ENCODE measurements at regions not wholly inside any gene's neighbourhood (a gene's known extent, or its start where the extent isn't known, plus 50 kb on each side); places are given as distances from the start of the nearest gene placed in this dataset.
"Not testable (repeated sequence)": the region's sequence is repeated elsewhere in the genome, so short reads cannot be mapped to it uniquely, and the experiment has no call there.

DNA sequence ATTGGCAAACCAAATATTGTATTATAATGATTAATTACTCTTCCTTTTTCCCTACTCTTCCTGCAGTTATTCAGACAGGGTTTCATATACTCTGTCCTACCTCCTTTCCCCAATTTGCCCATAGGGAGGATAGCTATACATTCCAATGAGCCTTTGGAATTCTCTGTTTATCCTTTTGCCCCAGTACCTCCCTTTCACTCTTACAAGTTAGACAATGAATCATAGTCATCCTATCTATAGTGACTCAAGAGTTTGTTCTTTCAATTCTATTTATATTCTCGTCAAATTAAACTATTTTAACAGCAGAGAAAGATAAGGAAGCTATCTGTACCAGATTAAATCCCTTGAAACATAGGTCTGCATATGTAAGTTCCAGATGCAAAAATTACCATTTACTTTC lies 437.5 kb downstream of the NR4A2 start:
- Histone ChIP-seq H3K36me3 (ENCODE audit: insufficient read depth, low read length) (no peaks in the 10 kb centered on the region), H3F3A (ENCODE audit: low read depth) (no peaks in the 10 kb centered on the region), H3K9me2 (replicated peaks; ENCODE audit: low read depth, low read length) (no peaks in the 10 kb centered on the region), H3K9ac (ENCODE audit: low read depth, low read length, poor library complexity, severe bottlenecking) (no peak overlapping the region), H2AFZ (ENCODE audit: low read length) (no peak overlapping the region), H3K79me2 (ENCODE audit: insufficient read depth, low read length) (no peaks in the 10 kb centered on the region), H3K4me1 (ENCODE audit: insufficient read depth, low read length, poor library complexity, severe bottlenecking) (no peaks in the 10 kb centered on the region), H3K9me3 (ENCODE audit: insufficient read depth, low read depth, low read length) (no peaks in the 10 kb centered on the region), H3K27me3 (ENCODE audit: insufficient read depth, low read length, poor library complexity, severe bottlenecking) (no peaks in the 10 kb centered on the region), H3K4me2 (ENCODE audit: low read depth, low read length, poor library complexity, severe bottlenecking) (no peak overlapping the region), H3K4me3 (ENCODE audit: low read length, poor library complexity, severe bottlenecking) (no peak overlapping the region), H4K20me1 (ENCODE audit: insufficient read depth, low read length, poor library complexity, severe bottlenecking) (no peaks in the 10 kb centered on the region)
- no peak for TF ChIP-seq EZH2phosphoT487 (IDR thresholded peaks at IDR 0.05; ENCODE audit: borderline replicate concordance)
- TF ChIP-seq, protein P1, sequence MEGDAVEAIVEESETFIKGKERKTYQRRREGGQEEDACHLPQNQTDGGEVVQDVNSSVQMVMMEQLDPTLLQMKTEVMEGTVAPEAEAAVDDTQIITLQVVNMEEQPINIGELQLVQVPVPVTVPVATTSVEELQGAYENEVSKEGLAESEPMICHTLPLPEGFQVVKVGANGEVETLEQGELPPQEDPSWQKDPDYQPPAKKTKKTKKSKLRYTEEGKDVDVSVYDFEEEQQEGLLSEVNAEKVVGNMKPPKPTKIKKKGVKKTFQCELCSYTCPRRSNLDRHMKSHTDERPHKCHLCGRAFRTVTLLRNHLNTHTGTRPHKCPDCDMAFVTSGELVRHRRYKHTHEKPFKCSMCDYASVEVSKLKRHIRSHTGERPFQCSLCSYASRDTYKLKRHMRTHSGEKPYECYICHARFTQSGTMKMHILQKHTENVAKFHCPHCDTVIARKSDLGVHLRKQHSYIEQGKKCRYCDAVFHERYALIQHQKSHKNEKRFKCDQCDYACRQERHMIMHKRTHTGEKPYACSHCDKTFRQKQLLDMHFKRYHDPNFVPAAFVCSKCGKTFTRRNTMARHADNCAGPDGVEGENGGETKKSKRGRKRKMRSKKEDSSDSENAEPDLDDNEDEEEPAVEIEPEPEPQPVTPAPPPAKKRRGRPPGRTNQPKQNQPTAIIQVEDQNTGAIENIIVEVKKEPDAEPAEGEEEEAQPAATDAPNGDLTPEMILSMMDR (conservative IDR thresholded peaks at IDR 0.05; ENCODE audit: low read length), result no peak

DNA sequence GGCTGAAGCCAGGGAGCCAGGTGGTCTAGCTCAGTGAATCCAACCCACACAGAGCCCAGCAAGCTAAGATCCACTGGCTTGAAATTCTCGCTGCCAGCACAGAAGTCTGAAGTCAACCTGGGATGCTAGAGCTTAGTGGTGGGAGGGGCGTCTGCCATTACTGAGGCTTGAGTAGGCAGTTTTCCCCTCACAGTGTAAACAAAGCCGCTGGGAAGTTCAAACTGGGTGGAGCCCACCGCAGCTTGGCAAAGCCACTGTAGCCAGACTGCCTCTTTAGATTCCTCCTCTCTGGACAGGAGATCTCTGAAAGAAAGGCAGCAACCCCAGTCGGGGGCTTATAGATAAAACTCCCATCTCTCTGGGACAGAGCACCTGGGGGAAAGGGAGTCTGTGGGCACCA lies 452.1 kb downstream of the NR4A2 start:
- H3K36me3 ChIP-seq (ENCODE audit: insufficient read depth, low read length); H3K79me2 ChIP-seq (ENCODE audit: insufficient read depth, low read length); H3K27me3 ChIP-seq (ENCODE audit: insufficient read depth, low read length, poor library complexity, severe bottlenecking); H3K9me3 ChIP-seq (ENCODE audit: insufficient read depth, low read depth, low read length); H2AFZ ChIP-seq (ENCODE audit: low read length); H3K9me2 ChIP-seq (replicated peaks; ENCODE audit: low read depth, low read length); H3K4me1 ChIP-seq (ENCODE audit: insufficient read depth, low read length, poor library complexity, severe bottlenecking); H3F3A ChIP-seq (ENCODE audit: low read depth); H3K4me2 ChIP-seq (ENCODE audit: low read depth, low read length, poor library complexity, severe bottlenecking); H3K4me3 ChIP-seq (ENCODE audit: low read length, poor library complexity, severe bottlenecking); H4K20me1 ChIP-seq (ENCODE audit: insufficient read depth, low read length, poor library complexity, severe bottlenecking); H3K9ac ChIP-seq (ENCODE audit: low read depth, low read length, poor library complexity, severe bottlenecking): not testable (repeated sequence)

DNA sequence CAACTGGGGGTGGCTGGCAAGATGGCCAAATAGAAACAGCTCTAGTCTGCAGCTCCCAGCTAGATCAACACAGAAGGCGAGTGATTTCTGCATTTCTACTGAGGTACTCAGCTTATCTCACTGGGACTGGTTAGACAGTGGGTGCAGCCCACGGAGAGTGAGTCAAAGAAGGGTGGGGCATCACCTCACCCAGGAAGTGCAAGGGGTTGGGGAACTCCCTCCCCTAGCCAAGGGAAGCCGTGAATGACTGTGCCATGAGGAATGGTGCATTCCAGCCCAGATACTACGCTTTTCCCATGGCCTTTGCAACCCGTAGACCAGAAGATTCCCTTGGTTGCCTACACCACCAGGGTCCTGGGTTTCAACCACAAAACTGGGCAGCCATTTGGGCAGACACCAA lies 452.6 kb downstream of the NR4A2 start:
- H3K9ac ChIP-seq (ENCODE audit: low read depth, low read length, poor library complexity, severe bottlenecking); H3F3A ChIP-seq (ENCODE audit: low read depth); H3K79me2 ChIP-seq (ENCODE audit: insufficient read depth, low read length); H3K27me3 ChIP-seq (ENCODE audit: insufficient read depth, low read length, poor library complexity, severe bottlenecking); H3K9me3 ChIP-seq (ENCODE audit: insufficient read depth, low read depth, low read length); H2AFZ ChIP-seq (ENCODE audit: low read length); H3K9me2 ChIP-seq (replicated peaks; ENCODE audit: low read depth, low read length); H3K4me1 ChIP-seq (ENCODE audit: insufficient read depth, low read length, poor library complexity, severe bottlenecking); H3K4me2 ChIP-seq (ENCODE audit: low read depth, low read length, poor library complexity, severe bottlenecking); H3K4me3 ChIP-seq (ENCODE audit: low read length, poor library complexity, severe bottlenecking); H4K20me1 ChIP-seq (ENCODE audit: insufficient read depth, low read length, poor library complexity, severe bottlenecking); H3K36me3 ChIP-seq (ENCODE audit: insufficient read depth, low read length): not testable (repeated sequence)

DNA sequence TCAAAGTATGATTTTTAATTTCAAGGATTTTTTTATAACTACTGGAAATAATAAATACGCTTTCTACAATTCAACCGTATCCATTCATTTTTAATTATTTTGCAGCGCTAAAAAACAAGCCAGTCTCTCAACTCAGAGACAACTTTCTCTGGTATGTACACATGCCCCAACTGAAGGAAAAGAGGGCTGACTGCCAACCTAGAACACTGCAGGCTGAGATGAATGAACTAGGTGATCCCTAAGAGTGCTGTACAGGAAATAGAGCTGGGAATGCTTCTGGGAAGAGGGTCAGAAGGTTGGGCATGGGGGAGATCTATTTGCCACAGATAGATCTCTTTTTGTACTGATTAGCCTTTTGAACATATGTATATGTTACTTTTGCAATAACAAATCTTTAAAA lies 460.1 kb downstream of the NR4A2 start:
- no peaks in the 10 kb centered on the region for H3K9me2 ChIP-seq (replicated peaks; ENCODE audit: low read depth, low read length)
- no peak overlapping the region for H2AFZ ChIP-seq (ENCODE audit: low read length)

More for the DNA sequence above, 460.1 kb downstream of the NR4A2 start:
- H3K27me3 ChIP-seq (ENCODE audit: insufficient read depth, low read length, poor library complexity, severe bottlenecking), result no peaks in the 10 kb centered on the region
- TF ChIP-seq, protein P1 (conservative IDR thresholded peaks at IDR 0.05; ENCODE audit: low read length), result no peak
- TF ChIP-seq EZH2phosphoT487 (IDR thresholded peaks at IDR 0.05; ENCODE audit: borderline replicate concordance), result no peak
- H3K4me1 ChIP-seq (ENCODE audit: insufficient read depth, low read length, poor library complexity, severe bottlenecking), result no peaks in the 10 kb centered on the region
- no peak overlapping the region for H3K4me3 ChIP-seq (ENCODE audit: low read length, poor library complexity, severe bottlenecking)
- no peaks in the 10 kb centered on the region for H4K20me1 ChIP-seq (ENCODE audit: insufficient read depth, low read length, poor library complexity, severe bottlenecking)
- H3K79me2 ChIP-seq (ENCODE audit: insufficient read depth, low read length), result no peaks in the 10 kb centered on the region
- no peaks in the 10 kb centered on the region for H3K9me3 ChIP-seq (ENCODE audit: insufficient read depth, low read depth, low read length)
- H3F3A ChIP-seq (ENCODE audit: low read depth), result no peaks in the 10 kb centered on the region
- no peak overlapping the region for H3K9ac ChIP-seq (ENCODE audit: low read depth, low read length, poor library complexity, severe bottlenecking)
- H3K4me2 ChIP-seq (ENCODE audit: low read depth, low read length, poor library complexity, severe bottlenecking), result no peak overlapping the region
- no peaks in the 10 kb centered on the region for H3K36me3 ChIP-seq (ENCODE audit: insufficient read depth, low read length)
